MV-4-11 (cell line): ENCODE measurements at regions not wholly inside any gene's neighbourhood (a gene's known extent, or its start where the extent isn't known, plus 50 kb on each side); places are given as distances from the start of the nearest gene placed in this dataset.

Experiments used
- DNase-seq: peaks from one replicate; lab custom pipeline; 2025; lab: John Stamatoyannopoulos, UW

DNA sequence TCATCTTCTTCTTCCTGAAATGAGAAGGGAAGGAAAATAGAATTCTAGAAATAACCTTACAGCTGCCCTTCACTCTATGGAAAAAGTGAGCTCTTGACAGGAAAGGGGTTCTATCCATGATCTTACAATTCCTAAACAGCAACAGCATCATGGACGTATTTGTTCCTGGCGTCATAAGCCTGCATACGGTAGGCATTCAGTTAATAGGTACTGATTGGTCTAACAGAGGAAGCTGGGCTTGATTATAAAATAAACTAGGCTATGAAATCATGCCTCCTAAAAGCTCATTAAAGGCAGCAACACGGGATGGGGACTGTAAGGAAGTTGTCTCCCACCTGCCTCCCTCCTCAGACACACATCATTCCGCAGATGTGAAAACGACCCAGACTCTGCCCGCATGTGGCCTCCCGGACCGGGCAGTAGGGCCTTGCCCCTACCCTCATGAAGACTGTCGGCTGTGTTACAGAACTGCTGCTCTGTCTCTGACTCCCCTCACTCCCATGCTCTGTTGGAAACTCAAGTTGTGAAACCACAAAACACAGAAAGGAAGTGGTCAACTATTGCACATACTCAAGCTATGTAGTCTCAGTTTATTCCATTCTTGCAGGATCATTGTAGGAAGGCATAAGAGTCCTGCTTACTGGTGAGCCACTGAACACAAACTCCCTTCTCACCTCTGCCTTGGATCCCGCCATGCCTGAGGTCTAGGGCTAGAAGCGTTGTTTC is 129.8 kb downstream of the DLEU7 start:
- DNase-seq: peak; percentile 96

DNA sequence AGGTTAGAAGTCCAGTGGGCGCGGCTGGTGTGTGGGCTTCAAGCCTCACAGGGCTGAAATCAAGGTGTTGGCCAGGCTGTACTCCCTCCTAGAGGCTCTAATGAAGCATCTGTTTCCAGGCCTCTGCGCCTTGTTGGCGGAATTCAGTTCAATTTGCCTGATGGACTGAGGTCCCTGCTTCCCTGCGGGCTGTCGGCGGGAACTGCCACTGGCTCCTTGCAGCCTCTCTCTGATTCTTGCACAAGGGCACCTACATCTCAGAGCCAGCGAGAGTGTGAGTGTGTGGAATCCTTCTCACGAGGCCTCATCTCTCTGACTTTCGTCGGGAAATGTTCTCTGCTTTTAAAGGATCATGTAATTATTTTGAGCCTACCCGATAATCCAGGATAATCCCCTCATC is 128.6 kb downstream of the DLEU7 start:
- DNase-seq: no peak

DNA sequence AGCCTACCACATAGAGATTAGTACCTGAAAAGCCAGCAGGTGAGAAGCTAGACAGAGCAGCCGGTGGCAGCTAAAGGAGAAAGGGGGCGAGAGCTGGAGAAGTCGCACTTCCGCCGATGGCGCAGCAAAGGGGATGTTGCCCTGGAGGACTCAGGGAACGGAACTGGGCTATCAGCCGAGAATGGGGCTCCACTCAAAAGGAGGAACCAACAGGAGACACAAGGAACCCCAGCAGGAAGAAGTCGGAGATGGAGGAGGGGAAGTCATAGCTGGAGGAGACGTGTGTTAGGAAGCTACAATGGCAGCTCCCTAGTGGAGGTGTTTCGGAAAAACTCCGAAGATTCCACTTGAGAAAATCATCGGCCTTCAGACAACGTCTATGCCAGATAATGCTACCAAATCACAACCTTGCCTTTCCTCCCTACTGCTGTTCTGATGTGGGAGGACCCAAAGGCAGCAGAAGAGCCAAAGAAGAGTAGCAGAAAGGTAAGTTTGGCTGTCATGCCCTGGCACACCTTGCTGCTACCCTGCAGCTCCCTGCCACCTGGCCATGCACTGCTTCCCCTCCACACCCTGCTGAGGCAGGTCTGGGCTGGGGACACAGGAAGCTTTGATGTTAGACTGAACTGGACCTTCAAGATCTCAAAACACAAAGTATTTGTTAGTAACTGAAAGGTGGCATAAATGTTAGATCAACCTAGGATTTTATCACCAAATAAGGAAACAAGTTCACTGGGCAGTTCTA is 127.9 kb downstream of the DLEU7 start:
- peak; percentile 89 for DNase-seq

DNA sequence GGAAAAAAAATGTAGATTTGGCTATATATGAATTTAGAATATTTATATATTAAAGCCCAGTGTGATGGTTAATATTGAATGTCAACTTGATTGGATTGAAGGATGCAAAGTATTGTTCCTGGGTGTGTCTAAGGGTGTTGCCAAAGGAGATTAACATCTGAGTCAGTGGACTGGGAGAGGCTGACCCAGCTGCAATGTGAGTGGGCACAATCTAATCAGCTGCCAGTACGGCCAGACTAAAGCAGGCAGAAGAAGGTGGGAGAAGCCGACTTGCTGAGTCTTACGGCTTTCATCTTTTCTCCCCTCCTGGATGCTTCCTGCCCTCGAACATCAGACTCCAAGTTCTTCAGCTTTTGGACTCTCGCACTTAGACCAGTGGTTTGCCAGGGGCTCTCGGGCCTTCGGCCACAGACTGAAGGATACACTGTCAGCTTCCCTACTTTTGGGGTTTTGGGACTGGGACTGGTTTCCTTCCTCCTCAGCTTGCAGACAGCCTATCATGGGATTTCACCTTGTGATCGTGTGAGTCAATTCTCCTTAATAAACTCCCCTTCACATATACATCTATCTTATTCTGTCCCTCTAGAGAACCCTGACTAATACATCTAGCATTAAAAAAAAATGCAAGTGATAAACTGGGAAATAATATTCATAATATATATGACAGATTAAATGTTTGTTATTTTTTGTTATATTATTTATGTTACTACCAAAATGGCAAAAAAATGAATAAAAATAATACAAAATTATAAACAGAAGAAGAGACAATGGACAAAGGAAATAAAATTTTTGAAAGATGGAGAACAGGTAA is 122.4 kb downstream of the DLEU7 start:
- no peak for DNase-seq

DNA sequence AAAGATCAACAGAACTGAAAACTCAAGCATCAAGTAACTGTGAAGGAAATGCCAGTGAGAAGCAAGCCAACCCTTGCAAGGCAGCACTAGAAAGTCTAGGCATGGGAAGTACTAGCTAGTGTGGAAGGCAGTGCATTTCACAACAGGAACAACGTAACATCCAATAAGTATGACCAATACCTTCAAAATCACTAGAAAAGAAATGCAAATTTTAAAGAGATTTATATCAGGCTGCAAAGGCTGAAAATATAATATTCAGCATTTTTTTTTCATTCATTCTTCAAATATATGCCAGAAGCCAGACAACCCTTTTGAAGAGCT is 121.9 kb downstream of the DLEU7 start:
- no peak for DNase-seq

DNA sequence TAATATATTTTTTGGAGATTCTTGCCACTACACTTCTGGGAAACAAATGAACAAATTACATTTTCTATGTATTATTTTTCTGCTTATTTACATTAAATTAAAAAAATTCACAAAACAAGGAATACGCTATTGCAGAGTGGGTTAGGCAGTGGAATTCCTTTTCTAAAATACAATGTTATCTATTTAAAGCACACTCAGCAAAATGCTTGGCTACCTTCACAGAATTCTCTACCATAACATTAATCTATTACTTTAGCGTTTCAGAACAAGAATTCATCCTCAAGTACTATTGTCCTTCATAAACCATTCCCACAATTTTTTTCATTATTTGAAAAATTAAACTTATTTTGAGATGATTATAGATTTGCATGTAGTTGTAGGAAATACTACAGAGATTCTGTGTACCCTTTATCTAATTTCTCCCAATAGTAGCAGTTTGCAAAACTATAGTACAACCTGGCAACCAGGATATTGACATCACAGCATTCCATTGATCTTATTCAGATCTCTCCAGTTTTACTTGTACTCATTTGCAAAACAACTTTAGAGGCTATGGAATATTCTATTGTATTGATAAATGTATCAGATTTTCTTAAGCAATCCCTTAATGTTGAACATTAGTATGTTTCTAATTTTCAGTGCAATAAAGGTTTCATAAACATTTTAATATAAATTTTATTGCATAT is 120.9 kb downstream of the DLEU7 start:
- no peak for DNase-seq

DNA sequence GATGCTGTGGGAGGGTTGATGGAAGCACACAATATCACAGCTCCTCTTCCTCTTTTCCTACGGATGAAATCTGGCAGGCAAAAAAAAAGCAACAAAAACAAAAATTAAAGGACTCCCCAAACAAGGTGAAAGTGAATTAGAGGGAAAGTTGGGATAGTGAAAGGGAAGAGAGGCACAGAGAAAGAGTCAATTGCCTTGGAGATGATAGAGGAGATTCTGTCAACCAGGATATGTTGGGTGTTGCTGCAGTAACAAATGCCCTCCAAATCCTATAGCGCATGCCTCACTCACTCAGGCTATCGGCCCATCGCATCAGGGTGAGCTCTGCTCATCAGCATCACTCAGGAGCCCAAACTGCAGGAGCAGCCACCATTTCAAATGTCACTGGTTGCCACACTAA is 119.1 kb downstream of the DLEU7 start:
- no peak for DNase-seq

DNA sequence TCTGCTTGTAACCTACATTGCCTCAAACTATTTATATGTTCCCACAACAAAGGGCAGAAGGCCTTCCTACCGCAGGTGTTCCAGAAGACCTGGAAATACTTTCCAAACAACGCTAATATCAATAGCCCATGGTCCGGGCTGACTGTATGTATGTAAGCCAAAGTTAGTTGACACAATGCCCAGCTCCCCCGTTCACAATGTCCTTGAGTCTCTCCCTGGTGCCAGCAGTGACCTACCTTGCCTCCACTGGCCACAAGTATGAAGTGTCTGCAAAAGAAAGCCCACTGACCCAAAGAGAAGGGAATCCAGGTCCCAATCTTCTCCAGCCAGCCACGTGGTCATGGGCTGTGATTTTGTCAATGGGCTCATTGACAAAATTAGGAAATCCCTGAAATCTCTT is 118.6 kb downstream of the DLEU7 start:
- DNase-seq: no peak

DNA sequence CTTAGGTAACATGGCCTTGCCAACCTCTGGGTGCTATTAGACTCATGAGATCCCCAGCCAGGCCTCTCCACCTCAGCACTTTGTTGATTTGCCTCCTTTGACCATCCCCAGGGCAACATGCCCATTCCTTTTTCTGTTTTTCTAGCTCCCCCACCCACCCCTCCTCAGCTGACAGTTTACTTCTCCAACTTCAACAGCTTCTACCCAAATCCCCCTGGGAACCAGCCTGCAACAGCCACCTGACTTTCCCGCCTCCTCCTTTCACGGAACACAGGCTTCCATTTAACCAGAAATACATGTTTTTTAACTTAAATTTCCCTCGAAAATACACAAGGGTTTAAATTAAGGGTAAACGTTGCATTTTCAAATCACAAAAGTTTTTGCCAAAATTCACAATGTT is 117.3 kb downstream of the DLEU7 start:
- DNase-seq: no peak

DNA sequence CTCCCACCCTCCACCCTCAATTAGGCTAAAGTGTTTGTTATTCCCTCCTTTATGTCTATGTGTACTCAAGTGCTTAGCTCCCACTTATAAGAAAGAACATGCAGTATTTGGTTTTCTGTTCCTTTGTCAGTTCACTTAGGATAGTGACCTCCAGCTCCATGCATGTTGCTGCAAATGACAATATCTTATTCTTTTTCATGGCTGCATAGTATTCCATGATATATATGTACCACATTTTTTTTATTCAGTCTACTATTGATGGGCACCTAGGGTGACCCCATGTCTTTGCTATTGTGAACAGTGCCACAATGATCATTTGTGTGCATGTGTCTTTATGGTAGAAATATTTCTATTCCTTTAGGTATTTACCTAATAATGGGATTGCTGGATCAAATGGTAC is 114.3 kb downstream of the DLEU7 start:
- no peak for DNase-seq

DNA sequence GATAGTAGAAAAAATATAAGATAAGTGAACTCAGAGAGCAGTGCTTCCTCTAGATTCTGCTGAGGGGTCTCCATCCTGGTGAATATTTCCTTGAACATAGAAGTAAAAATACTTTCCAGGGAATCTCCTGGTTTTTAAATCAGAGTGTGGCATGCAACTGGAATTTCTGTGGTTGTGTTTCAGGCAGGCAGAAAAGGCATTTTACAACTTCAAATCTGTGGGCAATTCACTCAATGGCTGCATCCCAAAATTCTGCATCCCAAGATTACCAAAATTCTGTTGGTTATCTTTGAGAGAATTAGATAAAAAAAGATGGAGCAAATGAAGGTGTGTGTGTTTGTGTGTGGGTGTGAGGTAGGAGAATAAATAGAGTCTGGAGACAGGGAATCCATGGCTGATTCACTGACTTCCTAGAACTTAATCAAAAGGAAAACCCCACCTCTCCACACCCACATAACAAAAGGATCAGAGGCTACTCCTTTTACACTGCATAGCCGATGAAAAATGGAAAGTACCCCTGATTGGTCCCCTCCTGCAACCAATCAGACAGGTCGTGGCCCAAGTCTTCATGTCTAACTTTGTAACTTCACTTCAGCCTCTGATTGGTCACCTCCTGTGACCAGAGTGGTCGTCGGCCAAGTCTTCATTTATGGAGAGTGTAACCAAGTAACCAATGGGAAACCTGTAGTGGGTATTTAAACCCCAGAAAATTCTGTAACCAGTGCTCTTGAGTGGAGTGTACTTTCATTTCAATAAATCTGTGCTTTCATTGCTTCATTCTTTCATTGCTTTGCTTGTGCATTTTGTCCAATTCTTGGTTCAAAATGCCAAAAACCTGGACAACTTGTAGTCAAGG is 112.8 kb downstream of the DLEU7 start:
- DNase-seq: no peak

DNA sequence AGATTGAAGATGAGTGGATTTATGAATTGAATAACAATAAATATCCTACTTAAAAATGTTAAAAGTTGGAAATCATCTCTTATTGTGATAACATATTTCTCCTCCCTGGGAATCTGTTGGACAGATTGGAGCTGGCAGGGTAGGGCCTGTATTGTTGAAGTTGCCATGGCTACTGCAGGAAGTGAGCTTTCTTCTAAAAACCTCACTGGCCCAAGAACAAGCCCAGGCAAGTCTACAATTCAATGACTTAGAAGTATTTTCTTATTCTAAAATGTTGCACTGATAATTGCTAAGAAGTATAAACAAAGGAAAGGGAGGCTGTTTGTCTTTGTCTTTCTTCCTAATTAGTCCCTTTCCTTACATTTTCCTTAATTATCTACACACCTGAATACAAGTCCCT is 112.1 kb downstream of the DLEU7 start:
- DNase-seq: peak; percentile 36

DNA sequence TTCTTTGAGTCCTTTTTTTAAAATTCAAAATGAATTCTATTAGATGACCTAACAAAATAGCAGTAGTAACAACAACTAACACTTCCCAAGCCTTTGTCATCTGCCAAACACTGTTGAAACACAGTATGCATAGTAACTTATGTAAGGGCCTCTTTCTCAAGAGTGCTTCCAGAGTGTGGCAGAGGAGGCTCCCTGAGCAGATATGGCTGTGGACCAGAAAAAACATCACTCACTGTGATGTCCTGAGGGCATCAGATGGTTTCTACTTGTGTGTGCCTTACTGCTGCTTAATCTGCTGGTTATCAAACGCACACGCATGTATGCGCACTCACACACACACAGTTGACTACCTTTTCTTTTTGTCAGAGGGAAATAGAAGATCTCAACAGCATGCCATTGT is 110.8 kb downstream of the DLEU7 start:
- no peak for DNase-seq

DNA sequence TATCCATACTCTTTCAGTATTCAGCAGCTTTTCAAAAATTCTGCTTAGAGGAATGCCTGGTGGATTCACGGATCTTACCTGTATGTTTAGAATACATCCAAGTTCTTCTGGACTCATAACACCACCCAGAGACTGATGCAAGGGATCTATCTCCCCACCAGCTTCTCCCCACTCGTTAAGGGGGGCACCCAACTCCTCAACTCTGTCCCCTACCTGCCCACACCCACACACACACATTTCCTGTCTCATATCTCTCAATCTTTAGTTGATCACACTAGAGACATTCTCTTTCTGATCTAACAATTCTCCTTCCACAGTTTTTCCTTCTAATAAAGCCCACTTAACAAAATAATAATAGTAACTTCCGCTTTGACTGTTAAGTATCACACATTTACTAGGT is 110.1 kb downstream of the DLEU7 start:
- DNase-seq: no peak

DNA sequence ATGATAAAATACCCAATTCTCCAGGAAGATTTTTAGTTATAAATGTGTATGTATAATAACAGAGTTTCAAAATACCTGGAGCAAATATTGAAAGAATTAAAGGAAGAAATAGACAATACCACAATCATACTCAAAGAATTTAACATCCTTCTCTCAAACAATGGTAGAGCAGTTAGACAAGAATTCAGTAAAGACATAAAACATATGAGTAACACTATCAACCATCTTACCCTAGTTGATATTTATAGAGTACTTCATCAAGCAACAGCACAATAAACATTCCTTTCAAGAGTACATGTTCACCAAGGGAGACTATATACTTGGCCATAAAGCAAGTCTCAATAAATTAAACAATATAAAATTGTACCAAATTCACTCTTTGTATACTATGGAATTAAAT is 108.4 kb downstream of the DLEU7 start:
- no peak for DNase-seq

DNA sequence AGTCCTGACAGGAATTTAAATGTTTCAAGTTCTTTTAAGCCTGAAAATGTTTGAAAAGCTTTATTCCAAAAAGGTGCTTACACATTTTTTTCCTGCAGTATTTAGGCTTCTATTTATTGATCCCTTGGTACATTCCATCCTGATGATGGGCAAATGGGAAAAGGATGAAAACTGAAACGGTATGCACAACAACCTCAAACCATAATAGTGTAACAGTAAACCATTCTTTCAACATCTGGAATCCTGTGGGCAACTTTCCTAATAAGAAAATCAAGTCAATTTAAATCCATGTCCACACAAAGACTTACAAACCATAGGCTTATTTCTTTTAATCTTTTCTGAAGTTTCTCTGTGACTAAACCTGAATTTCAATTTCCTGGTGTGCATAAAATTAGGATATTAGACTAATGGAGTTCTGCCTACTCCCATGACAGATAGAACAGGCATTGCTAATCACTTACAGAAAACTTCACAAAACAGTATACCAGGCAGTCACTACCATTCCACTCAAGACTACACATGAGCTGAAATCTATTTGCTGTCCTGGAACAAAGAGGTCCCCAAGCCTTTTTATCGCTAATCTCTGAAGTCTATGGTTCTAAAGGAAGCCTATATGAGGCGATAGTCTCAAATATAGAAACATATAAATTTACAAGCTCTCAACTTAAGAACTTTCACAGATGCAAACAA is 103.3 kb downstream of the DLEU7 start:
- no peak for DNase-seq

DNA sequence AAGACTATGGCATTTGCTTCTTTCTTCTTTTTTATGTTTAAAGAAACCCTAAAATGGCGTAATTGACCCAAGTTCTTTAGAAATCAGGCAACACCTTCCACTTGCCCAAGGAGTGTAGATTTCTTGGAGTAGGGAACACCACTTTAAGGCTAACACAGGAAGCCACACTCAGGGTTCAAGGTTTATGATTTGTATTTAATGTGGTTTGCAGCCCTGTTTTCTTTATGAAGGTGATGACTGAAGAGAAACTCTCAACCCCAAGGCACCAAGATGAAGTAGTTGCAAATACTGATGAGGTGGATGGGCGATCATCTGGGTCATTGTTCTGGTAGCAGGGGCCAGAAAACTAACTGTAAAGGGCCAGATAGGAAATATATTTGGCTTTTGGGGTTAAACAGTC is 101.1 kb downstream of the DLEU7 start:
- DNase-seq: no peak

DNA sequence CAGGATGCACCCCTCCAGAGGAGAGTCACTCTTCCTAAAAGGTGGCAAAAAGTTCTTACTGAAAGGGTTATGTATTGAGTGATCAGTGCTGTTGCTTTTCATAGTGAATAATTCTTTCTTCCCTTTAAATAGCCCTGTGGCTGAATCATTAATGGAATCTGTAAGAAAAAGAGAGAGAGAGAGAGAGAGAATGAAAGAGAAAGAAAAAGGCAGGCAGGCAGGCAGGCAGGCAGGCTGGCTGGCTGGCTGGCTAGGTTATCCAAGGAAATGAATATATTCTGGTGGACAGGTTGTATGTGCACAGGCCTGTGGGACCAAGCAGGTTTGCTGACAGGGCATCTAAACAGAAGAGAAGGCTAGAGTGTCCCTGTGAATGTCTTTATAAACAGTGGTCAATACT is 100.5 kb downstream of the DLEU7 start:
- no peak for DNase-seq

DNA sequence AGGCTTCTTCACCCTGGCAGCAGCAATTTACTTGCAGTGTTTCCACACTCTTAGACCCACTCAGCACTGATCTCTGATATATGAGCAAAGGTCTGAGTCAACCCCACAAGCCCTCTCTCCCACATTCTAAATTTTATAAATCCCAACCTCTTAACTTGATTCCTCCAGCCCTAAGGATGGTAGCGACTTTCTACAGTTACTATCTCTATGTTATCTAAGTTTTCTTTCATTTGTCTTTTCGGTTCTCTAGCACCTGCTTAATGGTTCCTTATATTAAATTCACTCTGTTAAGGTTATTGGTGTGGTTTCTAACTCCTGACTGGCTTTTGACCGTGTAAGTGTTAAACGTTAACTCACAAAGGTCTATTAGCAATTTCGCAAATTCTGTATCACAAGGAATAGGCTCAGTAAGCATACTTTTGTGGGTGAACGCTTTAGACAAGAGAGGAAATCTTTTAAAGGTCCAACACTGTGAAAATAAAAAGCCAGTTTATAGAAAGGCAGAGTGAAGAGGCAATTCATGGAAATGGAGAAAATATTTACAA is 99.3 kb downstream of the DLEU7 start:
- DNase-seq: no peak

DNA sequence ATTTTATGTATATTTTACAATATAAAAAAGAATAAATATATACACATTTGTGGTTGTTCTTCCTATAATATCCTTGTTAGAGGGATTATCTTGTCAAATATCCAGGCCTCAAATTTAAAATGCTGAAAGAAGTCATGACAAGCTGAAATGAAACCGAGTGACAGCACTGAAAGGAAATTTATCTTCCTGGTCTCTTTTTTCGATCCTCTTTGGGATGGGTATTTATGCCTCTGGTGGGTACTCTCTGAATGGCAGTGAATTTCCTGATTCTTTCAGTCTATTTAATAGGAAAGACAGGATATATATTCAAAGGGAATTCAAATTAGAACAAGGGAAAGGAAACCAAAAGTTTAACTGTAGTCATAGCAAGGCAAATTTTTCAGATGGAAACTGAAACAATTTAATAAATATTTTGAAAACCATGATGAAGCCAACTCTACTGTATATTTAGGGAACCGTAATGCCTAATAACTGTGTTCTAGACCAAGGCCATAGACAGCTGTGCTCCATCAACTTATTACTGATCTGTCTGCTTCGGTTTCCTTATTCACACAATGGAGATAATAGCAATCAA is 97.9 kb downstream of the DLEU7 start:
- no peak for DNase-seq
